ENCODE measurements at regions not wholly inside any gene's neighbourhood (a gene's known extent, or its start where the extent isn't known, plus 50 kb on each side); places are given as distances from the start of the nearest gene placed in this dataset.

- Histone ChIP-seq H3K4me1 (peaks cover 0 to 5% (median 0%) of the 10 kb centered on the region in 4 donors), H3K4me3 (no peak overlapping the region), H3K9me3 (no peaks in the 10 kb centered on the region), H3K27me3 (no peaks in the 10 kb centered on the region), H3K27ac (no peak overlapping the region), H3K36me3 (no peaks in the 10 kb centered on the region)
- in situ Hi-C loops (cut with MboI; ENCODE audit: low pct_ligation_motif_present in 1 of 4, low pct_unique_long_range_greater_than_20kb in 1 of 4, low sequenced_read_pairs in 3 of 4): no loop called here
- TF ChIP-seq CTCF (IDR thresholded peaks at IDR 0.05): no peak
- DNase-seq: no peak
- intact Hi-C loops (cut with DNase I; ENCODE audit: low total_unique reads): no loop called here
- 36 to 44% methylated on average over 1 of the region's 1 CpG for WGBS, 2 donors (ENCODE audit: low coverage in 1 of 2)
These were observed 501.8 kb downstream of the LMO4 start for GRCh38 chr1:87830432-87830978.

- Histone ChIP-seq H3K27me3 (no peaks in the 10 kb centered on the region), H3K4me1 (peaks cover 0 to 5% (median 0%) of the 10 kb centered on the region in 4 donors), H3K27ac (no peak overlapping the region), H3K36me3 (no peaks in the 10 kb centered on the region), H3K4me3 (no peak overlapping the region), H3K9me3 (no peaks in the 10 kb centered on the region)
- TF ChIP-seq POLR2AphosphoS5 (IDR thresholded peaks at IDR 0.05) (no peak), CTCF (IDR thresholded peaks at IDR 0.05) (no peak), POLR2A (IDR thresholded peaks at IDR 0.05) (no peak), EP300 (IDR thresholded peaks at IDR 0.05; ENCODE audit: low read depth) (no peak)
- no peak for DNase-seq
- intact Hi-C loops (cut with DNase I; ENCODE audit: low total_unique reads): no loop called here
- 68 to 80% methylated on average over 1 to 5 of the region's 5 CpGs for WGBS, 2 donors (ENCODE audit: low coverage in 1 of 2)
- in situ Hi-C loops (cut with MboI; ENCODE audit: low pct_ligation_motif_present in 1 of 4, low pct_unique_long_range_greater_than_20kb in 1 of 4, low sequenced_read_pairs in 3 of 4): no loop called here
These were observed 504.5 kb downstream of the LMO4 start for GRCh38 chr1:87833166-87833565.

- in situ Hi-C loops (cut with MboI; ENCODE audit: low pct_ligation_motif_present in 1 of 4, low pct_unique_long_range_greater_than_20kb in 1 of 4, low sequenced_read_pairs in 3 of 4) (no loop called here), intact Hi-C loops (cut with DNase I; ENCODE audit: low total_unique reads) (no loop called here)
- Histone ChIP-seq H3K4me1 (peaks cover 0 to 5% (median 0%) of the 10 kb centered on the region in 4 donors), H3K36me3 (no peaks in the 10 kb centered on the region), H3K27me3 (no peaks in the 10 kb centered on the region), H3K4me3 (no peak overlapping the region), H3K27ac (no peak overlapping the region), H3K9me3 (no peaks in the 10 kb centered on the region)
- 79 to 89% methylated on average over 3 to 4 of the region's 4 CpGs for WGBS, 2 donors (ENCODE audit: low coverage in 1 of 2)
- TF ChIP-seq POLR2AphosphoS5 (IDR thresholded peaks at IDR 0.05): no peak
- no peak for TF ChIP-seq EP300 (IDR thresholded peaks at IDR 0.05; ENCODE audit: low read depth)
- no peak for TF ChIP-seq CTCF (IDR thresholded peaks at IDR 0.05)
- no peak for TF ChIP-seq POLR2A (IDR thresholded peaks at IDR 0.05)
- no peak for DNase-seq
These were observed 505.5 kb downstream of the LMO4 start for GRCh38 chr1:87834151-87834550.

- Histone ChIP-seq H3K27me3 (no peaks in the 10 kb centered on the region), H3K27ac (no peak overlapping the region), H3K4me3 (no peak overlapping the region), H3K36me3 (no peaks in the 10 kb centered on the region), H3K9me3 (no peaks in the 10 kb centered on the region), H3K4me1 (peaks cover 0 to 5% (median 0%) of the 10 kb centered on the region in 4 donors)
- intact Hi-C loops (cut with DNase I; ENCODE audit: low total_unique reads): no loop called here
- TF ChIP-seq POLR2A (IDR thresholded peaks at IDR 0.05) (no peak), CTCF (IDR thresholded peaks at IDR 0.05) (no peak), POLR2AphosphoS5 (IDR thresholded peaks at IDR 0.05) (no peak), EP300 (IDR thresholded peaks at IDR 0.05; ENCODE audit: low read depth) (no peak)
- 88 to 95% methylated on average over 7 to 8 of the region's 8 CpGs for WGBS, 2 donors (ENCODE audit: low coverage in 1 of 2)
- no peak for DNase-seq
- in situ Hi-C loops (cut with MboI; ENCODE audit: low pct_ligation_motif_present in 1 of 4, low pct_unique_long_range_greater_than_20kb in 1 of 4, low sequenced_read_pairs in 3 of 4): no loop called here
These were observed 506.3 kb downstream of the LMO4 start for GRCh38 chr1:87834941-87835340.
